ENCODE measurements at regions not wholly inside any gene's neighbourhood (a gene's known extent, or its start where the extent isn't known, plus 50 kb on each side); places are given as distances from the start of the nearest gene placed in this dataset.

DNA sequence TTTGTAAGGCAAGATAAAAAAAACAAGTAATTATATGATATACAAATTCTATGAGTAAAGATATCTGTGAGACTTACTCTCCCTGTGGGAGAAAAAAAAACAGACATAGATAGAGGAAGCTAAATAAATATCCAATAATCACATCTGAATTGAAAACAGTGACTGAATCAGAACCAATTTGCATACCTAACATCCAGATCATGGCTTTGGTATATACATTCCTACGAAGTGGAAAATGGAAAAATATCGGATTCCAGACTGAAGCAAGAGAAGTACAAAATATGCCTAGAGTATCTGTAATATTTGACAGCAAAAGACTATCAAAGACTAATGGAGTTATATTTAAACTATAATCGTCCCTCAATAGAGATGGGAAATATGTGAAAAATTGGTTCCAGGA lies 1108.1 kb upstream of the CHAC2 start:
- H3K4me1 ChIP-seq = no peaks in the 10 kb centered on the region
- intact Hi-C loops (cut with DNase I; ENCODE audit: low total_unique reads) (no loop called here), in situ Hi-C loops (cut with MboI; ENCODE audit: low sequenced_read_pairs in 4 of 4) (no loop called here)
- H3K27me3 ChIP-seq = no peaks in the 10 kb centered on the region
- no peaks in the 10 kb centered on the region for H3K36me3 ChIP-seq
- no peak overlapping the region for H3K27ac ChIP-seq
- no peak overlapping the region for H3K4me3 ChIP-seq
- DNase-seq (no peak), ATAC-seq (no peak)
- TF ChIP-seq CTCF (IDR thresholded peaks at IDR 0.05 in 4 of 5, conservative IDR thresholded peaks at IDR 0.05 in 1 of 5) (no peak), POLR2A (IDR thresholded peaks at IDR 0.05) (no peak)
- H3K9me3 ChIP-seq = no peaks in the 10 kb centered on the region

- intact Hi-C loops (cut with DNase I; ENCODE audit: low total_unique reads) (no loop called here), in situ Hi-C loops (cut with MboI; ENCODE audit: low sequenced_read_pairs in 4 of 4) (no loop called here)
- TF ChIP-seq POLR2A (IDR thresholded peaks at IDR 0.05) (no peak), CTCF (IDR thresholded peaks at IDR 0.05 in 4 of 5, conservative IDR thresholded peaks at IDR 0.05 in 1 of 5) (no peak)
- H3K27me3 ChIP-seq = no peaks in the 10 kb centered on the region
- H3K27ac ChIP-seq = no peak overlapping the region
- H3K36me3 ChIP-seq = no peaks in the 10 kb centered on the region
- no peaks in the 10 kb centered on the region for H3K4me1 ChIP-seq
- DNase-seq (no peak), ATAC-seq (no peak)
- no peaks in the 10 kb centered on the region for H3K9me3 ChIP-seq
- H3K4me3 ChIP-seq = no peak overlapping the region
Observed at GRCh38 chr2:52658598-52658997, 1109.0 kb upstream of the CHAC2 start.

DNA sequence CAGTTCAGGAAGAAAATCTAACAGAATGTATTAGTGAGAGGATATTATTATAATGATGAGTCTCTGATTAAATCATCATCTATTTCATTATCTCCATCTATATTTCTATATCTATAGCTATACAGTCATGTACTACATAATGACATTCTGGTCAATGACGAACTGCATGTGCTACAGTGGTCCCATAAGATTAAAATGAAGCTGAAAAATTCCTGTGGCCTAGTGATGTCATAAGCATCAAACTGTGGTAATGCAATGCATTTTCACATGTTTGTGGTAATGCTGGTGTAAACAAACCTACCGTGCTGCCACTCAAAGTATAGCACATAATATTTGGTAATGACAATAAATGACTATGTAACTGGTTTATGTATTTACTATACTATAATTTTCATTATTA lies 1127.9 kb upstream of the CHAC2 start:
- Histone ChIP-seq H3K36me3 (no peaks in the 10 kb centered on the region), H3K27ac (no peak overlapping the region), H3K9me3 (no peaks in the 10 kb centered on the region), H3K4me3 (no peak overlapping the region), H3K27me3 (no peaks in the 10 kb centered on the region), H3K4me1 (no peaks in the 10 kb centered on the region)
- intact Hi-C loops (cut with DNase I; ENCODE audit: low total_unique reads) = no loop called here
- in situ Hi-C loops (cut with MboI; ENCODE audit: low sequenced_read_pairs in 4 of 4) = no loop called here
- no peak for TF ChIP-seq CTCF (IDR thresholded peaks at IDR 0.05 in 4 of 5, conservative IDR thresholded peaks at IDR 0.05 in 1 of 5)
- no peak for TF ChIP-seq POLR2A (IDR thresholded peaks at IDR 0.05)
- ATAC-seq (no peak), DNase-seq (no peak)

GRCh38 chr2:52632543-52632942 lies 1135.1 kb upstream of the CHAC2 start:
- no peak overlapping the region for H3K27ac ChIP-seq
- intact Hi-C loops (cut with DNase I; ENCODE audit: low total_unique reads) (no loop called here), in situ Hi-C loops (cut with MboI; ENCODE audit: low sequenced_read_pairs in 4 of 4) (no loop called here)
- ATAC-seq (no peak), DNase-seq (no peak)
- no peaks in the 10 kb centered on the region for H3K9me3 ChIP-seq
- H3K27me3 ChIP-seq = no peaks in the 10 kb centered on the region
- TF ChIP-seq POLR2A (IDR thresholded peaks at IDR 0.05) (no peak), CTCF (IDR thresholded peaks at IDR 0.05 in 4 of 5, conservative IDR thresholded peaks at IDR 0.05 in 1 of 5) (no peak)
- H3K36me3 ChIP-seq = no peaks in the 10 kb centered on the region
- no peaks in the 10 kb centered on the region for H3K4me1 ChIP-seq
- no peak overlapping the region for H3K4me3 ChIP-seq

GRCh38 chr2:52629944-52630343 lies 1137.7 kb upstream of the CHAC2 start:
- no peak for DNase-seq
- H3K36me3 ChIP-seq = no peaks in the 10 kb centered on the region
- H3K4me1 ChIP-seq = no peaks in the 10 kb centered on the region
- in situ Hi-C loops (cut with MboI; ENCODE audit: low sequenced_read_pairs in 4 of 4) (no loop called here), intact Hi-C loops (cut with DNase I; ENCODE audit: low total_unique reads) (no loop called here)
- TF ChIP-seq POLR2A (IDR thresholded peaks at IDR 0.05) = no peak
- TF ChIP-seq CTCF (IDR thresholded peaks at IDR 0.05 in 4 of 5, conservative IDR thresholded peaks at IDR 0.05 in 1 of 5) = no peak
- ATAC-seq = no peak
- no peak overlapping the region for H3K4me3 ChIP-seq
- H3K27ac ChIP-seq = no peak overlapping the region
- no peaks in the 10 kb centered on the region for H3K27me3 ChIP-seq
- H3K9me3 ChIP-seq = no peaks in the 10 kb centered on the region

All from gastrocnemius medialis (tissue), 4 donors.